Vagina (tissue), 2 donors: ENCODE measurements at regions not wholly inside any gene's neighbourhood (a gene's known extent, or its start where the extent isn't known, plus 50 kb on each side); places are given as distances from the start of the nearest gene placed in this dataset.

Source experiments
- POLR2A ChIP-seq, 2 donors: fragments of 450-650 bp; IDR thresholded peaks; one replicate each; pipeline ENCODE4 v1.6.1; 2017; ENCODE audit warnings: antibody characterized with exemption in 2 of 2, mild to moderate bottlenecking in 2 of 2, moderate library complexity in 2 of 2
- POLR2AphosphoS5 ChIP-seq, 2 donors: sonication (generic); formaldehyde crosslinking; IDR thresholded peaks; one replicate each; pipeline ENCODE4 v1.9.0; 2017; ENCODE audit warnings: antibody characterized with exemption in 2 of 2, mild to moderate bottlenecking in 2 of 2, low read depth in 1 of 2; ENCODE audit not compliant: insufficient read depth in 1 of 2

DNA sequence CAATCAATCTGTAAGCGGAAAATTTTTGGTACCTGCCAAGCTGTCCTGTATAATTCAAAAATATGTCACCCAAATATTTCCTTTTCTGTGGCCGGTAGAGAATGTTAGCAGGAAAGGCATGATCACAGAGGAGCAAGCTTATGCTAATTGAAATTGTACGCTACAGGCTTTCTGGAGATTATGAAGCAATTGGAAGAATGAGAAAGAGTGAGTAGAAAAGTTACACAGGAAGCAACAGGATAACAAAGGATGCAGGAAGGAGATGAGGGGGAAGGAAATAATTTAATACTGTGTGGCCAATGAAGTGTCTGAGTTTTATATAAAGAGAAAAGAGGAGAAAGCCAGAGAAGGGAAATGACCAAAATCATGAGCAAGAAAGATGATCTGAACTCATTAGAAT is 627.2 kb upstream of the STXBP6 start:
- TF ChIP-seq POLR2AphosphoS5 (IDR thresholded peaks at IDR 0.05; ENCODE audit: insufficient read depth in 1 of 2, low read depth in 1 of 2): no peak
- TF ChIP-seq POLR2A (IDR thresholded peaks at IDR 0.05): no peak
